OCI-LY3 (cell line): ENCODE measurements at regions not wholly inside any gene's neighbourhood (a gene's known extent, or its start where the extent isn't known, plus 50 kb on each side); places are given as distances from the start of the nearest gene placed in this dataset.

Experiments used
- EZH2phosphoT487 ChIP-seq: fragments of 200-600 bp; shearing (Covaris generic); IDR thresholded peaks from 2 replicates; pipeline ENCODE4 v1.6.1; 2018; ENCODE audit warnings: antibody characterized with exemption, mixed run types, low read depth
- TF ChIP-seq, protein P1 (sequence below): fragments of 200-600, 300-600 bp; sonication (generic); IDR thresholded peaks from 2 replicates; pipeline ENCODE4 v1.5.1; 2014; ENCODE audit warnings: antibody characterized with exemption, low read length, low read depth

- TF ChIP-seq, protein P1, sequence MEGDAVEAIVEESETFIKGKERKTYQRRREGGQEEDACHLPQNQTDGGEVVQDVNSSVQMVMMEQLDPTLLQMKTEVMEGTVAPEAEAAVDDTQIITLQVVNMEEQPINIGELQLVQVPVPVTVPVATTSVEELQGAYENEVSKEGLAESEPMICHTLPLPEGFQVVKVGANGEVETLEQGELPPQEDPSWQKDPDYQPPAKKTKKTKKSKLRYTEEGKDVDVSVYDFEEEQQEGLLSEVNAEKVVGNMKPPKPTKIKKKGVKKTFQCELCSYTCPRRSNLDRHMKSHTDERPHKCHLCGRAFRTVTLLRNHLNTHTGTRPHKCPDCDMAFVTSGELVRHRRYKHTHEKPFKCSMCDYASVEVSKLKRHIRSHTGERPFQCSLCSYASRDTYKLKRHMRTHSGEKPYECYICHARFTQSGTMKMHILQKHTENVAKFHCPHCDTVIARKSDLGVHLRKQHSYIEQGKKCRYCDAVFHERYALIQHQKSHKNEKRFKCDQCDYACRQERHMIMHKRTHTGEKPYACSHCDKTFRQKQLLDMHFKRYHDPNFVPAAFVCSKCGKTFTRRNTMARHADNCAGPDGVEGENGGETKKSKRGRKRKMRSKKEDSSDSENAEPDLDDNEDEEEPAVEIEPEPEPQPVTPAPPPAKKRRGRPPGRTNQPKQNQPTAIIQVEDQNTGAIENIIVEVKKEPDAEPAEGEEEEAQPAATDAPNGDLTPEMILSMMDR, result no peak
- TF ChIP-seq EZH2phosphoT487, result no peak
Measured at GRCh38 chrX:91331476-91331875, 103.2 kb upstream of the PABPC5 start.
